ENCODE measurements at regions not wholly inside any gene's neighbourhood (a gene's known extent, or its start where the extent isn't known, plus 50 kb on each side); places are given as distances from the start of the nearest gene placed in this dataset.
"Not testable (repeated sequence)": the region's sequence is repeated elsewhere in the genome, so short reads cannot be mapped to it uniquely, and the experiment has no call there.

GRCh38 chr5:164127527-164127926 is 622.1 kb downstream of the MAT2B start:
- Histone ChIP-seq H3K27me3 (ENCODE audit: control insufficient read depth in 5 of 5, insufficient read depth in 4 of 5, low read length in 5 of 5) (no peaks in the 10 kb centered on the region), H3K9me3 (ENCODE audit: control insufficient read depth in 5 of 5, low read length in 5 of 5) (peaks cover 5 to 35% (median 27%) of the 10 kb centered on the region in 5 donors), H3K9ac (ENCODE audit: low read length in 5 of 5) (no peak overlapping the region)

GRCh38 chr5:164132358-164132757 is 626.9 kb downstream of the MAT2B start:
- no peaks in the 10 kb centered on the region for H3K36me3 ChIP-seq (ENCODE audit: control insufficient read depth in 5 of 5, insufficient read depth in 5 of 5, low read length in 5 of 5)
- H3K9ac ChIP-seq (ENCODE audit: low read length in 5 of 5) = no peak overlapping the region
- H3K27me3 ChIP-seq (ENCODE audit: control insufficient read depth in 5 of 5, insufficient read depth in 4 of 5, low read length in 5 of 5) = no peaks in the 10 kb centered on the region
- no peaks in the 10 kb centered on the region for H3K4me1 ChIP-seq (ENCODE audit: control insufficient read depth in 5 of 5, insufficient read depth in 5 of 5, low read length in 5 of 5)
- peaks cover 3 to 28% (median 19%) of the 10 kb centered on the region in 5 donors for H3K9me3 ChIP-seq (ENCODE audit: control insufficient read depth in 5 of 5, low read length in 5 of 5)
- no peak overlapping the region for H3K27ac ChIP-seq (ENCODE audit: low read depth, low read length)
- H3K4me3 ChIP-seq (ENCODE audit: low read depth in 1 of 5, low read length in 5 of 5) = peak overlapping the region in 2 of 5 donors; percentile 21 to 22

More at GRCh38 chr5:164127527-164127926, 622.1 kb downstream of the MAT2B start:
- H3K4me3 ChIP-seq (ENCODE audit: low read depth in 1 of 5, low read length in 5 of 5) = peak overlapping the region in 1 of 5 donors; percentile 26
- H3K4me1 ChIP-seq (ENCODE audit: control insufficient read depth in 5 of 5, insufficient read depth in 5 of 5, low read length in 5 of 5) = no peaks in the 10 kb centered on the region
- no peak overlapping the region for H3K27ac ChIP-seq (ENCODE audit: low read depth, low read length)
- no peaks in the 10 kb centered on the region for H3K36me3 ChIP-seq (ENCODE audit: control insufficient read depth in 5 of 5, insufficient read depth in 5 of 5, low read length in 5 of 5)

- Histone ChIP-seq H3K4me1 (ENCODE audit: control insufficient read depth in 5 of 5, insufficient read depth in 5 of 5, low read length in 5 of 5) (no peaks in the 10 kb centered on the region), H3K27me3 (ENCODE audit: control insufficient read depth in 5 of 5, insufficient read depth in 4 of 5, low read length in 5 of 5) (no peaks in the 10 kb centered on the region), H3K9me3 (ENCODE audit: control insufficient read depth in 5 of 5, low read length in 5 of 5) (peaks cover 3 to 7% (median 6%) of the 10 kb centered on the region in 5 donors), H3K27ac (ENCODE audit: low read depth, low read length) (no peak overlapping the region), H3K36me3 (ENCODE audit: control insufficient read depth in 5 of 5, insufficient read depth in 5 of 5, low read length in 5 of 5) (no peaks in the 10 kb centered on the region), H3K4me3 (ENCODE audit: low read depth in 1 of 5, low read length in 5 of 5) (no peak overlapping the region), H3K9ac (ENCODE audit: low read length in 5 of 5) (no peak overlapping the region)
Observed at GRCh38 chr5:164137095-164137494, 631.7 kb downstream of the MAT2B start.

GRCh38 chr5:164139423-164139822 is 634.0 kb downstream of the MAT2B start:
- no peak overlapping the region for H3K9ac ChIP-seq (ENCODE audit: low read length in 5 of 5)
- H3K4me1 ChIP-seq (ENCODE audit: control insufficient read depth in 5 of 5, insufficient read depth in 5 of 5, low read length in 5 of 5) = no peaks in the 10 kb centered on the region
- H3K36me3 ChIP-seq (ENCODE audit: control insufficient read depth in 5 of 5, insufficient read depth in 5 of 5, low read length in 5 of 5) = no peaks in the 10 kb centered on the region
- H3K27me3 ChIP-seq (ENCODE audit: control insufficient read depth in 5 of 5, insufficient read depth in 4 of 5, low read length in 5 of 5) = no peaks in the 10 kb centered on the region
- H3K9me3 ChIP-seq (ENCODE audit: control insufficient read depth in 5 of 5, low read length in 5 of 5) = no peaks in the 10 kb centered on the region
- H3K4me3 ChIP-seq (ENCODE audit: low read depth in 1 of 5, low read length in 5 of 5) = no peak overlapping the region
- H3K27ac ChIP-seq (ENCODE audit: low read depth, low read length) = no peak overlapping the region

- Histone ChIP-seq H3K36me3 (ENCODE audit: control insufficient read depth in 5 of 5, insufficient read depth in 5 of 5, low read length in 5 of 5) (no peaks in the 10 kb centered on the region), H3K27me3 (ENCODE audit: control insufficient read depth in 5 of 5, insufficient read depth in 4 of 5, low read length in 5 of 5) (no peaks in the 10 kb centered on the region), H3K4me1 (ENCODE audit: control insufficient read depth in 5 of 5, insufficient read depth in 5 of 5, low read length in 5 of 5) (no peaks in the 10 kb centered on the region), H3K9me3 (ENCODE audit: control insufficient read depth in 5 of 5, low read length in 5 of 5) (no peaks in the 10 kb centered on the region), H3K27ac (ENCODE audit: low read depth, low read length) (no peak overlapping the region), H3K9ac (ENCODE audit: low read length in 5 of 5) (no peak overlapping the region), H3K4me3 (ENCODE audit: low read depth in 1 of 5, low read length in 5 of 5) (no peak overlapping the region)
Observed at GRCh38 chr5:164145458-164145857, 640.0 kb downstream of the MAT2B start.

- Histone ChIP-seq H3K9ac (ENCODE audit: low read length in 5 of 5) (no peak overlapping the region), H3K4me3 (ENCODE audit: low read depth in 1 of 5, low read length in 5 of 5) (no peak overlapping the region), H3K9me3 (ENCODE audit: control insufficient read depth in 5 of 5, low read length in 5 of 5) (no peaks in the 10 kb centered on the region), H3K27ac (ENCODE audit: low read depth, low read length) (no peak overlapping the region), H3K4me1 (ENCODE audit: control insufficient read depth in 5 of 5, insufficient read depth in 5 of 5, low read length in 5 of 5) (no peaks in the 10 kb centered on the region), H3K36me3 (ENCODE audit: control insufficient read depth in 5 of 5, insufficient read depth in 5 of 5, low read length in 5 of 5) (no peaks in the 10 kb centered on the region), H3K27me3 (ENCODE audit: control insufficient read depth in 5 of 5, insufficient read depth in 4 of 5, low read length in 5 of 5) (no peaks in the 10 kb centered on the region)
Observed at GRCh38 chr5:164146223-164146622, 640.8 kb downstream of the MAT2B start.

- Histone ChIP-seq H3K9me3 (ENCODE audit: control insufficient read depth in 5 of 5, low read length in 5 of 5) (no peaks in the 10 kb centered on the region), H3K4me3 (ENCODE audit: low read depth in 1 of 5, low read length in 5 of 5) (no peak overlapping the region), H3K27ac (ENCODE audit: low read depth, low read length) (no peak overlapping the region), H3K36me3 (ENCODE audit: control insufficient read depth in 5 of 5, insufficient read depth in 5 of 5, low read length in 5 of 5) (no peaks in the 10 kb centered on the region), H3K9ac (ENCODE audit: low read length in 5 of 5) (no peak overlapping the region), H3K27me3 (ENCODE audit: control insufficient read depth in 5 of 5, insufficient read depth in 4 of 5, low read length in 5 of 5) (no peaks in the 10 kb centered on the region), H3K4me1 (ENCODE audit: control insufficient read depth in 5 of 5, insufficient read depth in 5 of 5, low read length in 5 of 5) (no peaks in the 10 kb centered on the region)
Observed at GRCh38 chr5:164148292-164148691, 642.9 kb downstream of the MAT2B start.

- not testable (repeated sequence) for H3K9me3 ChIP-seq (ENCODE audit: control insufficient read depth in 5 of 5, low read length in 5 of 5); H3K27me3 ChIP-seq (ENCODE audit: control insufficient read depth in 5 of 5, insufficient read depth in 4 of 5, low read length in 5 of 5); H3K4me1 ChIP-seq (ENCODE audit: control insufficient read depth in 5 of 5, insufficient read depth in 5 of 5, low read length in 5 of 5); H3K4me3 ChIP-seq (ENCODE audit: low read depth in 1 of 5, low read length in 5 of 5); H3K9ac ChIP-seq (ENCODE audit: low read length in 5 of 5); H3K27ac ChIP-seq (ENCODE audit: low read depth, low read length); H3K36me3 ChIP-seq (ENCODE audit: control insufficient read depth in 5 of 5, insufficient read depth in 5 of 5, low read length in 5 of 5)
Observed at GRCh38 chr5:164152539-164152938, 647.1 kb downstream of the MAT2B start.

- Histone ChIP-seq H3K27ac (ENCODE audit: low read depth, low read length) (no peak overlapping the region), H3K4me1 (ENCODE audit: control insufficient read depth in 5 of 5, insufficient read depth in 5 of 5, low read length in 5 of 5) (peaks cover 0 to 3% (median 0%) of the 10 kb centered on the region in 5 donors), H3K4me3 (ENCODE audit: low read depth in 1 of 5, low read length in 5 of 5) (no peak overlapping the region), H3K36me3 (ENCODE audit: control insufficient read depth in 5 of 5, insufficient read depth in 5 of 5, low read length in 5 of 5) (no peaks in the 10 kb centered on the region), H3K27me3 (ENCODE audit: control insufficient read depth in 5 of 5, insufficient read depth in 4 of 5, low read length in 5 of 5) (no peaks in the 10 kb centered on the region), H3K9ac (ENCODE audit: low read length in 5 of 5) (no peak overlapping the region), H3K9me3 (ENCODE audit: control insufficient read depth in 5 of 5, low read length in 5 of 5) (no peaks in the 10 kb centered on the region)
Observed at GRCh38 chr5:164153469-164154172, 648.2 kb downstream of the MAT2B start.

GRCh38 chr5:164170814-164171213 is 665.4 kb downstream of the MAT2B start:
- Histone ChIP-seq H3K27ac (ENCODE audit: low read depth, low read length) (no peak overlapping the region), H3K36me3 (ENCODE audit: control insufficient read depth in 5 of 5, insufficient read depth in 5 of 5, low read length in 5 of 5) (no peaks in the 10 kb centered on the region), H3K9ac (ENCODE audit: low read length in 5 of 5) (no peak overlapping the region), H3K4me3 (ENCODE audit: low read depth in 1 of 5, low read length in 5 of 5) (no peak overlapping the region), H3K9me3 (ENCODE audit: control insufficient read depth in 5 of 5, low read length in 5 of 5) (no peaks in the 10 kb centered on the region), H3K27me3 (ENCODE audit: control insufficient read depth in 5 of 5, insufficient read depth in 4 of 5, low read length in 5 of 5) (no peaks in the 10 kb centered on the region), H3K4me1 (ENCODE audit: control insufficient read depth in 5 of 5, insufficient read depth in 5 of 5, low read length in 5 of 5) (no peaks in the 10 kb centered on the region)

Data from subcutaneous abdominal adipose tissue (tissue), 5 donors.